Adrenal gland (tissue), 5 donors: ENCODE measurements at regions not wholly inside any gene's neighbourhood (a gene's known extent, or its start where the extent isn't known, plus 50 kb on each side); places are given as distances from the start of the nearest gene placed in this dataset.

ENCODE experiments used
- CTCF ChIP-seq, 6 experiments: fragments of 450-650 bp in 4 of 6; fragments of 200-600 bp in 2 of 6; sonication (generic) in 1 of 6; IDR thresholded peaks; 1 replicate in 5 of 6; 2 replicates in 1 of 6; pipeline versions ENCODE4 v1.5.1 to v1.8.0; 2016 to 2021; ENCODE audit warnings: antibody characterized with exemption in 6 of 6, mild to moderate bottlenecking in 2 of 6, moderate library complexity in 1 of 6
- POLR2A ChIP-seq, 2 donors: fragments of 450-650 bp; IDR thresholded peaks; one replicate each; pipeline ENCODE4 v1.6.1; 2017; ENCODE audit warnings: antibody characterized with exemption in 2 of 2, mild to moderate bottlenecking in 2 of 2, moderate library complexity in 1 of 2
- donor health status: DM: no; HTN: no; CAD: no.

GRCh38 chr10:2425320-2425719, 642.0 kb upstream of the PFKP start:
- TF ChIP-seq CTCF (IDR thresholded peaks at IDR 0.05) (no peak), POLR2A (IDR thresholded peaks at IDR 0.05) (no peak)
